ENCODE measurements at regions not wholly inside any gene's neighbourhood (a gene's known extent, or its start where the extent isn't known, plus 50 kb on each side); places are given as distances from the start of the nearest gene placed in this dataset.
"Not testable (repeated sequence)": the region's sequence is repeated elsewhere in the genome, so short reads cannot be mapped to it uniquely, and the experiment has no call there.

- DNase-seq, result no peak
Observed at GRCh38 chrX:41981481-41982013, 58.2 kb upstream of the CASK start.

DNA sequence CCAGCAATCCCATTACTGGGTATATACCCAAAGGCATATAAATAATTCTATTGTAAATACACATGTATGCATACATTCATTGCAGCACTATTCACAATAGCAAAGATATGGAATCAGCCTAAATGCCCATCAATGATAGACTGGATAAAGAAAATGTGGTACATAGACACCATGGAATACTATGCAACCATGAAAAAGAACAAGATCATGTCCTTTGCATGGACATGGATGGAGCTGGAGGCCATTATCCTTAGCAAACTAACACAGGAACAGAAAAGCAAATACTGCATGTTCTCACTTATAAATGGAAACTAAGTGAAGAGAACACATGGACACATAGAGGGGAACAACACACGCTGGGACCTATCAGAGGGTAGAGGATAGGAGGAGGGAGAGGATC lies 51.3 kb upstream of the CASK start:
- DNase-seq, result not testable (repeated sequence)

DNA sequence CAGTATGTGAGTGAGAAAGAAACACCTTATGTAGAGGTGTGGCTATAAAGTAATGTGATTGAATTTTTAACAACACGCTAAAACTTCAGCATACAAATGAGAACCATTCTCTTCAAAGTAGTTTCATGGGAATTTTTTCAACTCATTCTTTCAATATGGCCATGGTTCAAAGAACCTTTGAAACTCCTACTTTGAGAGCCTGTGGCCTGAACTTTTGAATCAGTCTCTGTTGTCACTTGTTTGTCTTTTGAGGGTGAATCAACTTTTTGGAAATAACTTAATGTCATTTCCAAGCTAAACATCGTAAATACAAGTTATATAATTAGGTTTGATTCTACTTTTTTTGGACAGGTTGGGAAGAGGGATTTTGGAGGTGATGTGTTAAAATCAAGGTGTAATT lies 49.9 kb upstream of the CASK start:
- DNase-seq, result no peak

Measured in NCI-H146 (cell line).